GM21367 (cell line): ENCODE measurements at regions not wholly inside any gene's neighbourhood (a gene's known extent, or its start where the extent isn't known, plus 50 kb on each side); places are given as distances from the start of the nearest gene placed in this dataset.

ENCODE experiments used
- ATAC-seq: cut with Tn5 transposase; IDR thresholded peaks from one replicate; pipeline ENCODE4 v1.9.1; 2021; ENCODE audit not compliant: unreplicated experiment

GRCh38 chr1:234886081-234886984 is 242.3 kb downstream of the TOMM20 start:
- ATAC-seq: no peak

- ATAC-seq: no peak
Measured at GRCh38 chr1:234885601-234886000, 243.0 kb downstream of the TOMM20 start.

GRCh38 chr1:234884701-234885100 is 243.9 kb downstream of the TOMM20 start:
- no peak for ATAC-seq

- no peak for ATAC-seq
Measured at GRCh38 chr1:234884006-234884405, 244.6 kb downstream of the TOMM20 start.

GRCh38 chr1:234882898-234883297 is 245.7 kb downstream of the TOMM20 start:
- ATAC-seq: no peak

GRCh38 chr1:234881893-234882771 is 246.5 kb downstream of the TOMM20 start:
- peak; percentile 82 for ATAC-seq

GRCh38 chr1:234879147-234880080 is 249.2 kb downstream of the TOMM20 start:
- ATAC-seq: no peak

- no peak for ATAC-seq
Measured at GRCh38 chr1:234878288-234878687, 250.3 kb downstream of the TOMM20 start.

- ATAC-seq: no peak
Measured at GRCh38 chr1:234877761-234878160, 250.9 kb downstream of the TOMM20 start.

- no peak for ATAC-seq
Measured at GRCh38 chr1:234875953-234876855, 252.4 kb downstream of the TOMM20 start.

- ATAC-seq: no peak
Measured at GRCh38 chr1:234875328-234875952, 253.2 kb downstream of the TOMM20 start.

GRCh38 chr1:234874291-234875288 is 254.0 kb downstream of the TOMM20 start:
- ATAC-seq: no peak

GRCh38 chr1:234871710-234872271 is 256.8 kb downstream of the TOMM20 start:
- ATAC-seq: no peak

- no peak for ATAC-seq
Measured at GRCh38 chr1:234871039-234871709, 257.5 kb downstream of the TOMM20 start.

GRCh38 chr1:234870020-234870981 is 258.3 kb downstream of the TOMM20 start:
- ATAC-seq: no peak
